PC-9 (cell line): ENCODE measurements at regions not wholly inside any gene's neighbourhood (a gene's known extent, or its start where the extent isn't known, plus 50 kb on each side); places are given as distances from the start of the nearest gene placed in this dataset.

Experiments used
- EZH2 ChIP-seq: fragments of 200-600 bp; sonication (generic); IDR thresholded peaks from 2 replicates; pipeline ENCODE4 v1.8.0; 2017; ENCODE audit warnings: antibody characterized with exemption, low read depth
- TF ChIP-seq, protein P1 (sequence below): fragments of 200-600 bp; sonication (generic); conservative IDR thresholded peaks from 2 replicates; pipeline ENCODE4 v1.6.1; 2017; ENCODE audit warnings: mixed run types, antibody characterized with exemption, mild to moderate bottlenecking, moderate library complexity

DNA sequence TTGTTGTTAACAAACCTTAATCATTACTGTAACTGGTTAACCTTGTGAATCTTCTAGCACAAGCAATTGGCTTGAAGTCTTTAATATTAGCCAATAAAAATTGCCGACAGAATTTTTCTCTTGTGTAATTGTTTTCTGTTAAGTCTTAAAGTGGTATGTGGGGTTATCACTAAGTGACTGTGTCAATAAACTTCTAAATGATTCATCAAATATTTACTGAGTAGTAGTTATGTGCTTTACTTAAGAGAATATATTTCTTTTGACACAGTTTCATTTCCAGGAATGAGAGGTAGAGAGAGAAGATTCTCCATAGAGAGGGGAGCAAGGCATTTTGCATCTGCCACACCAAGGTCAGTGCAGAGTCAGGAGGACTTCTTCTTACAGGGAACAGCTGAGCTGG, 2361.6 kb upstream of the AGA start:
- TF ChIP-seq, protein P1, sequence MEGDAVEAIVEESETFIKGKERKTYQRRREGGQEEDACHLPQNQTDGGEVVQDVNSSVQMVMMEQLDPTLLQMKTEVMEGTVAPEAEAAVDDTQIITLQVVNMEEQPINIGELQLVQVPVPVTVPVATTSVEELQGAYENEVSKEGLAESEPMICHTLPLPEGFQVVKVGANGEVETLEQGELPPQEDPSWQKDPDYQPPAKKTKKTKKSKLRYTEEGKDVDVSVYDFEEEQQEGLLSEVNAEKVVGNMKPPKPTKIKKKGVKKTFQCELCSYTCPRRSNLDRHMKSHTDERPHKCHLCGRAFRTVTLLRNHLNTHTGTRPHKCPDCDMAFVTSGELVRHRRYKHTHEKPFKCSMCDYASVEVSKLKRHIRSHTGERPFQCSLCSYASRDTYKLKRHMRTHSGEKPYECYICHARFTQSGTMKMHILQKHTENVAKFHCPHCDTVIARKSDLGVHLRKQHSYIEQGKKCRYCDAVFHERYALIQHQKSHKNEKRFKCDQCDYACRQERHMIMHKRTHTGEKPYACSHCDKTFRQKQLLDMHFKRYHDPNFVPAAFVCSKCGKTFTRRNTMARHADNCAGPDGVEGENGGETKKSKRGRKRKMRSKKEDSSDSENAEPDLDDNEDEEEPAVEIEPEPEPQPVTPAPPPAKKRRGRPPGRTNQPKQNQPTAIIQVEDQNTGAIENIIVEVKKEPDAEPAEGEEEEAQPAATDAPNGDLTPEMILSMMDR = no peak
- no peak for TF ChIP-seq EZH2
